ENCODE measurements at regions not wholly inside any gene's neighbourhood (a gene's known extent, or its start where the extent isn't known, plus 50 kb on each side); places are given as distances from the start of the nearest gene placed in this dataset.
"Not testable (repeated sequence)": the region's sequence is repeated elsewhere in the genome, so short reads cannot be mapped to it uniquely, and the experiment has no call there.

GRCh38 chr6:118372413-118372812, 175.7 kb upstream of the PLN start:
- peaks cover 2% of the 10 kb centered on the region for H3K4me1 Mint-ChIP-seq (ENCODE audit: low read depth, unreplicated experiment)

GRCh38 chr6:118377711-118378414, 170.2 kb upstream of the PLN start:
- no peak overlapping the region for H3K9ac ChIP-seq (ENCODE audit: low read length)
- no peaks in the 10 kb centered on the region for H3K36me3 Mint-ChIP-seq (ENCODE audit: low read depth, unreplicated experiment)
- H4K20me1 ChIP-seq (ENCODE audit: insufficient read depth, low read length), result no peaks in the 10 kb centered on the region
- H3K36me3 ChIP-seq (ENCODE audit: insufficient read depth, low read length), result no peaks in the 10 kb centered on the region
- H3K4me3 Mint-ChIP-seq (ENCODE audit: unreplicated experiment), result no peak overlapping the region
- no peaks in the 10 kb centered on the region for H3K27me3 ChIP-seq (ENCODE audit: insufficient read depth, low read length)
- peaks cover 5% of the 10 kb centered on the region for H3K9me3 Mint-ChIP-seq (ENCODE audit: unreplicated experiment)
- no peaks in the 10 kb centered on the region for H3K4me1 ChIP-seq (ENCODE audit: insufficient read depth, low read length)
- TF ChIP-seq EZH2 (IDR thresholded peaks at IDR 0.05; ENCODE audit: insufficient read depth, low read length), result no peak
- TF ChIP-seq CTCF (IDR thresholded peaks at IDR 0.05; ENCODE audit: insufficient read depth, low read depth, low read length), result no peak
- FAIRE-seq (no peak), DNase-seq (ENCODE audit: low read depth) (no peak)
- no peaks in the 10 kb centered on the region for H3K9me3 ChIP-seq (ENCODE audit: insufficient read depth, low read depth, low read length)
- H2AFZ ChIP-seq (ENCODE audit: low read depth, low read length), result no peak overlapping the region
- H3K27ac Mint-ChIP-seq (ENCODE audit: unreplicated experiment), result no peak overlapping the region
- no peaks in the 10 kb centered on the region for H3K79me2 ChIP-seq (ENCODE audit: insufficient read depth, low read length)
- H3K27me3 Mint-ChIP-seq (ENCODE audit: low read depth, unreplicated experiment), result no peaks in the 10 kb centered on the region
- H3K27ac ChIP-seq (ENCODE audit: low read depth, low read length), result no peak overlapping the region
- H3K4me3 ChIP-seq (ENCODE audit: insufficient read depth, low read depth, low read length), result no peak overlapping the region
- H3K4me2 ChIP-seq (ENCODE audit: low read length), result no peak overlapping the region
- H3K4me1 Mint-ChIP-seq (ENCODE audit: low read depth, unreplicated experiment), result no peaks in the 10 kb centered on the region

More at GRCh38 chr6:118372413-118372812, 175.7 kb upstream of the PLN start:
- no peaks in the 10 kb centered on the region for H3K9me3 ChIP-seq (ENCODE audit: insufficient read depth, low read depth, low read length)
- no peak overlapping the region for H3K4me3 ChIP-seq (ENCODE audit: insufficient read depth, low read depth, low read length)
- DNase-seq (ENCODE audit: low read depth), result peak; percentile 61
- Mint-ChIP-seq H3K27me3 (ENCODE audit: low read depth, unreplicated experiment) (no peaks in the 10 kb centered on the region), H3K4me3 (ENCODE audit: unreplicated experiment) (no peak overlapping the region), H3K27ac (ENCODE audit: unreplicated experiment) (no peak overlapping the region), H3K36me3 (ENCODE audit: low read depth, unreplicated experiment) (peaks cover 4% of the 10 kb centered on the region), H3K9me3 (ENCODE audit: unreplicated experiment) (peaks cover 12% of the 10 kb centered on the region)
- no peak overlapping the region for H2AFZ ChIP-seq (ENCODE audit: low read depth, low read length)
- H3K27me3 ChIP-seq (ENCODE audit: insufficient read depth, low read length), result no peaks in the 10 kb centered on the region
- no peaks in the 10 kb centered on the region for H3K36me3 ChIP-seq (ENCODE audit: insufficient read depth, low read length)
- TF ChIP-seq CTCF (IDR thresholded peaks at IDR 0.05; ENCODE audit: insufficient read depth, low read depth, low read length) (no peak), EZH2 (IDR thresholded peaks at IDR 0.05; ENCODE audit: insufficient read depth, low read length) (no peak)
- no peak overlapping the region for H3K27ac ChIP-seq (ENCODE audit: low read depth, low read length)
- no peak for FAIRE-seq
- H3K9ac ChIP-seq (ENCODE audit: low read length), result no peak overlapping the region
- peaks cover 6% of the 10 kb centered on the region for H3K4me1 ChIP-seq (ENCODE audit: insufficient read depth, low read length)
- H4K20me1 ChIP-seq (ENCODE audit: insufficient read depth, low read length), result no peaks in the 10 kb centered on the region
- no peaks in the 10 kb centered on the region for H3K79me2 ChIP-seq (ENCODE audit: insufficient read depth, low read length)
- H3K4me2 ChIP-seq (ENCODE audit: low read length), result no peak overlapping the region

DNA sequence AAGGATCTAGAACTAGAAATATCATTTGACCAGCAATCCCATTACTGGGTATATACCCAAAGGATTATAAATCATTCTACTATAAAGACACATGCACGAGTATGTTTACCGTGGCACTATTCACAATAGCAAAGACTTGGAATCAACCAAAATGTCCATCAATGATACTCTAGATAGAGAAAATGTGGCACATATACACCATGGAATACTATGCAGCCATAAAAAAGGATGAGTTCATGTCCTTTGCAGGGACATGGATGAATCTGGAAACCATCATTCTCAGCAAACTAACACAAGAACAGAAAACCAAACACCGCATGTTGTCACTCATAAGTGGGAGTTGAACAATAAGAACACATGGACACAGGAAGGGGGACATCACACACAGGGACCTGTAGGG, 167.5 kb upstream of the PLN start:
- not testable (repeated sequence) for H3K27ac ChIP-seq (ENCODE audit: low read depth, low read length); H3K9me3 ChIP-seq (ENCODE audit: insufficient read depth, low read depth, low read length); H3K79me2 ChIP-seq (ENCODE audit: insufficient read depth, low read length); H3K9me3 Mint-ChIP-seq (ENCODE audit: unreplicated experiment); H3K36me3 Mint-ChIP-seq (ENCODE audit: low read depth, unreplicated experiment); H3K4me2 ChIP-seq (ENCODE audit: low read length); H3K4me3 Mint-ChIP-seq (ENCODE audit: unreplicated experiment); H4K20me1 ChIP-seq (ENCODE audit: insufficient read depth, low read length); FAIRE-seq; H3K4me3 ChIP-seq (ENCODE audit: insufficient read depth, low read depth, low read length); H3K27me3 ChIP-seq (ENCODE audit: insufficient read depth, low read length); H2AFZ ChIP-seq (ENCODE audit: low read depth, low read length); H3K4me1 Mint-ChIP-seq (ENCODE audit: low read depth, unreplicated experiment); DNase-seq (ENCODE audit: low read depth); H3K27ac Mint-ChIP-seq (ENCODE audit: unreplicated experiment); H3K27me3 Mint-ChIP-seq (ENCODE audit: low read depth, unreplicated experiment); H3K4me1 ChIP-seq (ENCODE audit: insufficient read depth, low read length); H3K36me3 ChIP-seq (ENCODE audit: insufficient read depth, low read length); H3K9ac ChIP-seq (ENCODE audit: low read length)

Data from astrocyte (in vitro differentiated cells and primary cell).